ENCODE measurements at regions not wholly inside any gene's neighbourhood (a gene's known extent, or its start where the extent isn't known, plus 50 kb on each side); places are given as distances from the start of the nearest gene placed in this dataset.

- H3K79me2 ChIP-seq (ENCODE audit: control insufficient read depth, low read length) = no peaks in the 10 kb centered on the region
- no peaks in the 10 kb centered on the region for H3K9me2 ChIP-seq (replicated peaks; ENCODE audit: control insufficient read depth, low read length)
- no peaks in the 10 kb centered on the region for H3F3A ChIP-seq (ENCODE audit: control insufficient read depth, insufficient read depth)
- no peaks in the 10 kb centered on the region for H3K27me3 ChIP-seq (ENCODE audit: control insufficient read depth, low read length)
- no peaks in the 10 kb centered on the region for H3K4me1 ChIP-seq (ENCODE audit: control insufficient read depth, low read length)
- H3K4me2 ChIP-seq (ENCODE audit: low read length) = no peak overlapping the region
- H3K9me3 ChIP-seq (ENCODE audit: control insufficient read depth, insufficient read depth, low read length) = no peaks in the 10 kb centered on the region
- TF ChIP-seq EZH2phosphoT487 (IDR thresholded peaks at IDR 0.05; ENCODE audit: borderline replicate concordance, low read length) (no peak), CTCF (IDR thresholded peaks at IDR 0.05; ENCODE audit: low read depth, low read length, poor library complexity, severe bottlenecking) (no peak)
- no peaks in the 10 kb centered on the region for H3K36me3 ChIP-seq (ENCODE audit: control insufficient read depth, low read length)
- no peak overlapping the region for H3K27ac ChIP-seq (ENCODE audit: low read depth, low read length)
- no peak overlapping the region for H3K4me3 ChIP-seq (ENCODE audit: low read length)
- no peaks in the 10 kb centered on the region for H4K20me1 ChIP-seq (ENCODE audit: control insufficient read depth, insufficient read depth, low read depth, low read length)
Observed at GRCh38 chr6:134596191-134596590, 278.3 kb upstream of the SGK1 start.

- no peak overlapping the region for H3K4me3 ChIP-seq (ENCODE audit: low read length)
- no peaks in the 10 kb centered on the region for H3K4me1 ChIP-seq (ENCODE audit: control insufficient read depth, low read length)
- H3K4me2 ChIP-seq (ENCODE audit: low read length) = no peak overlapping the region
- no peak for TF ChIP-seq CTCF (IDR thresholded peaks at IDR 0.05; ENCODE audit: low read depth, low read length, poor library complexity, severe bottlenecking)
- TF ChIP-seq EZH2phosphoT487 (IDR thresholded peaks at IDR 0.05; ENCODE audit: borderline replicate concordance, low read length) = no peak
- H3K9me2 ChIP-seq (replicated peaks; ENCODE audit: control insufficient read depth, low read length) = no peaks in the 10 kb centered on the region
- H4K20me1 ChIP-seq (ENCODE audit: control insufficient read depth, insufficient read depth, low read depth, low read length) = no peaks in the 10 kb centered on the region
- H3F3A ChIP-seq (ENCODE audit: control insufficient read depth, insufficient read depth) = no peaks in the 10 kb centered on the region
- H3K36me3 ChIP-seq (ENCODE audit: control insufficient read depth, low read length) = no peaks in the 10 kb centered on the region
- no peaks in the 10 kb centered on the region for H3K9me3 ChIP-seq (ENCODE audit: control insufficient read depth, insufficient read depth, low read length)
- H3K27ac ChIP-seq (ENCODE audit: low read depth, low read length) = no peak overlapping the region
- no peaks in the 10 kb centered on the region for H3K79me2 ChIP-seq (ENCODE audit: control insufficient read depth, low read length)
- H3K27me3 ChIP-seq (ENCODE audit: control insufficient read depth, low read length) = no peaks in the 10 kb centered on the region
Observed at GRCh38 chr6:134594881-134595280, 277.0 kb upstream of the SGK1 start.

GRCh38 chr6:134593887-134594286, 276.0 kb upstream of the SGK1 start:
- Histone ChIP-seq H3F3A (ENCODE audit: control insufficient read depth, insufficient read depth) (no peaks in the 10 kb centered on the region), H3K27ac (ENCODE audit: low read depth, low read length) (no peak overlapping the region), H3K79me2 (ENCODE audit: control insufficient read depth, low read length) (no peaks in the 10 kb centered on the region), H3K4me1 (ENCODE audit: control insufficient read depth, low read length) (no peaks in the 10 kb centered on the region), H3K27me3 (ENCODE audit: control insufficient read depth, low read length) (no peaks in the 10 kb centered on the region), H3K9me2 (replicated peaks; ENCODE audit: control insufficient read depth, low read length) (no peaks in the 10 kb centered on the region), H4K20me1 (ENCODE audit: control insufficient read depth, insufficient read depth, low read depth, low read length) (no peaks in the 10 kb centered on the region), H3K4me2 (ENCODE audit: low read length) (no peak overlapping the region), H3K4me3 (ENCODE audit: low read length) (no peak overlapping the region), H3K9me3 (ENCODE audit: control insufficient read depth, insufficient read depth, low read length) (no peaks in the 10 kb centered on the region), H3K36me3 (ENCODE audit: control insufficient read depth, low read length) (no peaks in the 10 kb centered on the region)
- TF ChIP-seq CTCF (IDR thresholded peaks at IDR 0.05; ENCODE audit: low read depth, low read length, poor library complexity, severe bottlenecking) = no peak
- TF ChIP-seq EZH2phosphoT487 (IDR thresholded peaks at IDR 0.05; ENCODE audit: borderline replicate concordance, low read length) = no peak

- Histone ChIP-seq H4K20me1 (ENCODE audit: control insufficient read depth, insufficient read depth, low read depth, low read length) (no peaks in the 10 kb centered on the region), H3K36me3 (ENCODE audit: control insufficient read depth, low read length) (no peaks in the 10 kb centered on the region), H3K4me1 (ENCODE audit: control insufficient read depth, low read length) (no peaks in the 10 kb centered on the region), H3K27me3 (ENCODE audit: control insufficient read depth, low read length) (no peaks in the 10 kb centered on the region), H3K79me2 (ENCODE audit: control insufficient read depth, low read length) (no peaks in the 10 kb centered on the region), H3F3A (ENCODE audit: control insufficient read depth, insufficient read depth) (no peaks in the 10 kb centered on the region), H3K9me2 (replicated peaks; ENCODE audit: control insufficient read depth, low read length) (no peaks in the 10 kb centered on the region), H3K9me3 (ENCODE audit: control insufficient read depth, insufficient read depth, low read length) (no peaks in the 10 kb centered on the region), H3K4me2 (ENCODE audit: low read length) (no peak overlapping the region), H3K4me3 (ENCODE audit: low read length) (no peak overlapping the region), H3K27ac (ENCODE audit: low read depth, low read length) (no peak overlapping the region)
- TF ChIP-seq CTCF (IDR thresholded peaks at IDR 0.05; ENCODE audit: low read depth, low read length, poor library complexity, severe bottlenecking) = no peak
- no peak for TF ChIP-seq EZH2phosphoT487 (IDR thresholded peaks at IDR 0.05; ENCODE audit: borderline replicate concordance, low read length)
Observed at GRCh38 chr6:134593442-134593841, 275.5 kb upstream of the SGK1 start.

Measured in DOHH2 (cell line).